ENCODE measurements at regions not wholly inside any gene's neighbourhood (a gene's known extent, or its start where the extent isn't known, plus 50 kb on each side); places are given as distances from the start of the nearest gene placed in this dataset.

DNA sequence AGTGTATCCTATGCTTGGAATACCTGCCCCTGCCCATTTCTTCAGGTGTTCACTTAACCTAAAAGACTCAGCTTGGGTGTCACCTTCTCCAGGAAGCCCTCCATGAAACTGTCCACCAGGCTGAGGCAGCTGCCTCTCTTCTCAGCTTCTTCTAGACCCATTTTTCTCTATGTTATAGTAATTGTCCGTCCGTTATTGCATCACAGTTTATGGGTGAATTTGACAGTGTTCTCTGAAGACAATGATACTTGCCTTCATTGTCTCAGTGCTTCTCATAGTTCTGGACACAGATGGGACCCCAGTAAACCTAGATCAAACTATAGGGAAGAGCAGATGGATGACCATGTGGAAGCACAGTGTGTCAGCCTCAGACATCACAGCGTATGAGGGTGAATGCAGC, 238.0 kb upstream of the MOCS1 start:
- Histone ChIP-seq H3K4me3 (replicated peaks; ENCODE audit: low read depth, low read length) (no peak overlapping the region), H3K36me3 (ENCODE audit: control insufficient read depth, insufficient read depth, low read length) (no peaks in the 10 kb centered on the region), H3K27me3 (replicated peaks; ENCODE audit: control insufficient read depth, insufficient read depth, low read length) (no peaks in the 10 kb centered on the region)
- DNase-seq (ENCODE audit: extremely low read depth, insufficient read length), result no peak
- no peak for TF ChIP-seq CTCF (IDR thresholded peaks at IDR 0.05; ENCODE audit: insufficient read depth, low read length, poor library complexity, severe bottlenecking)

DNA sequence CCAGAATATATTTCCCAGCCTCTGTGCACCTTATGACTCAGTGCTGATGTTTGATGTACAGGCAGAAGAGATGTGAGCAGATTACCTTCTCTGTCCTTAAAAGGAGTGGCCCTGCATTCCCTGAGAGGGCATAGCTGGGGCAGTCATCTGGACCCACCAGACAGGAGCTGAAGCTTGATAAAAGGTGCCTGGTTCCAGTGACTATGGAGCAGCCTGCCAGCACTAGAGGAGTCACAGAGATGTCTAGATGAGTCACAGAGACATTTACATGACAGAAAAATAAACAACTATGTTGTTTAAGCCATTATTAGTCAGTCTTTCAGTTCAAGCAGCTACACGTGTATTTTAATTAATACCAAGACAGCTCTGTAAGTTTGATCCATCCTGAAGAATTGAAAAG, 237.1 kb upstream of the MOCS1 start:
- Histone ChIP-seq H3K36me3 (ENCODE audit: control insufficient read depth, insufficient read depth, low read length) (no peaks in the 10 kb centered on the region), H3K4me3 (replicated peaks; ENCODE audit: low read depth, low read length) (no peak overlapping the region), H3K27me3 (replicated peaks; ENCODE audit: control insufficient read depth, insufficient read depth, low read length) (no peaks in the 10 kb centered on the region)
- TF ChIP-seq CTCF (IDR thresholded peaks at IDR 0.05; ENCODE audit: insufficient read depth, low read length, poor library complexity, severe bottlenecking), result no peak
- no peak for DNase-seq (ENCODE audit: extremely low read depth, insufficient read length)

DNA sequence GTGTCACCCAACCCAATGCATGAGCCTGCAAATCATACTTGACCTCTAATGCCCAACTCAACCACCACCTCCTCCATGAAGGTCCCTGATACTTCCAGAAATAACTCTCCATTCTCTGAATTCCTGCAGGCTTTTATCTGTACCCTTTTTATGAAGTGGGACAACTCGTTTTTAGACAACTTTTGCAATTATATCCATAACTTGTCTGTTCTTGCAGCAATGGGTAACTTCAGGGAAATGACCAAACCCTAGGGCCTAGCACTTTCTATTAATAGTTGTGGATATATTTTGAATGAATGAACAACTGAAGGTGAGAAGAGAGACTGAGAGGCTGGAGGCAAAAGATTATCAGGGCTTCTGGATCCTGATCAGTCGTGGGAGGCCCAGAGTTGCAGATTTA, 236.6 kb upstream of the MOCS1 start:
- TF ChIP-seq CTCF (IDR thresholded peaks at IDR 0.05; ENCODE audit: insufficient read depth, low read length, poor library complexity, severe bottlenecking), result no peak
- DNase-seq (ENCODE audit: extremely low read depth, insufficient read length), result no peak
- Histone ChIP-seq H3K36me3 (ENCODE audit: control insufficient read depth, insufficient read depth, low read length) (no peaks in the 10 kb centered on the region), H3K4me3 (replicated peaks; ENCODE audit: low read depth, low read length) (no peak overlapping the region), H3K27me3 (replicated peaks; ENCODE audit: control insufficient read depth, insufficient read depth, low read length) (no peaks in the 10 kb centered on the region)

DNA sequence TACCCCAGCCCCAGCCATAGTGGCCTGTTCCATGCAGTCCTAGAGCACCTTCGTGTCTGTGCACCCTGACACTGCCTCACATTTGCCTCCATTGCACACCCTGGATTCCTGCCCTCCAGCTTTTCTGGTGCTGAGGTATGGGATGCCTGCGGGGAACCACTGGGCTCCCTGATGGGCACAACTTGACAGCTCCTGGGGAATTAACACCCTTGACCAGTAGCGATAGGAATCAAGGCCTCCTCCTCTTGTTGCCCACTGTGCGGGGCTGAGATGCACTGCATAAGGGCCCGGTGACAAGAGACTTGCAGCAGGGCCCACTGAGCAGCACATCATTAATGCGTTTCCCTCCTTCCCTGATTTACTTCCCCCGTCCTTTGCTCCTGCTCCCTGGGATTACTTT, 235.6 kb upstream of the MOCS1 start:
- H3K27me3 ChIP-seq (replicated peaks; ENCODE audit: control insufficient read depth, insufficient read depth, low read length), result no peaks in the 10 kb centered on the region
- H3K4me3 ChIP-seq (replicated peaks; ENCODE audit: low read depth, low read length), result no peak overlapping the region
- no peak for TF ChIP-seq CTCF (IDR thresholded peaks at IDR 0.05; ENCODE audit: insufficient read depth, low read length, poor library complexity, severe bottlenecking)
- no peaks in the 10 kb centered on the region for H3K36me3 ChIP-seq (ENCODE audit: control insufficient read depth, insufficient read depth, low read length)
- DNase-seq (ENCODE audit: extremely low read depth, insufficient read length), result no peak

- Histone ChIP-seq H3K27me3 (replicated peaks; ENCODE audit: control insufficient read depth, insufficient read depth, low read length) (no peaks in the 10 kb centered on the region), H3K36me3 (ENCODE audit: control insufficient read depth, insufficient read depth, low read length) (no peaks in the 10 kb centered on the region), H3K4me3 (replicated peaks; ENCODE audit: low read depth, low read length) (no peak overlapping the region)
- no peak for TF ChIP-seq CTCF (IDR thresholded peaks at IDR 0.05; ENCODE audit: insufficient read depth, low read length, poor library complexity, severe bottlenecking)
- DNase-seq (ENCODE audit: extremely low read depth, insufficient read length), result no peak
These were observed 232.7 kb upstream of the MOCS1 start for GRCh38 chr6:40166963-40167362.

DNA sequence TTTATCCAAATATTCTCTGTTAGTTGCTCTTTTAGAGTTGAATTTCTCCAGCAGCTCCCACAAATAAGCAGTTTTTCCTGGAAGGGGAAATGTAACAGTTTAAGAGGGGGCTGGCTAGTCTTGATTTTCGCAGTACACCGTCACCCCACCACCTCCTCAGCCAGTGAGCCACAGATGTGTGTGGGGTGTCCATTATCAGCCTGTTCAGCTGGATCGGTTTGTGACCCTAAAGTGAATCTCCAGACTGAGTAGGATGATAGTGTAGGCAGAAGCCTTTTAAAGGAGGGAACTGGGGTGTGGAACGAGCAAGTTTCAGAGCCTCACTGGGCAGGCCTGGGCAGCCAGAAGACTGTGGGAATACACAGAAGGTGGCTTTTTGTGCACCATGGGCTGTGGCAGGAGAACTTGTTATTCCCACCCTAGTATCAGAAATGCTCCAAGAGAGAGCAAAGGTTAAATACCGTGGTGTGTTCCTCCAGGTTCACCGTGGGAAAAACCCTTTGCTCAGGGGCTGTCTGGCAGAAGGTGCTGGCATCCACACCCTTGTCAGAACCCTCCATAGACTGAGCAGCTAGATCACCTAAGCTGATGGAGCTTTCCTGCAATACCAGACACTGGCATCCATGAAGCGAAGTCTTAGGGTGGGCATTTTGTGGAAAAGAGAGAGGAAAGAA, 230.9 kb upstream of the MOCS1 start:
- H3K36me3 ChIP-seq (ENCODE audit: control insufficient read depth, insufficient read depth, low read length), result no peaks in the 10 kb centered on the region
- H3K4me3 ChIP-seq (replicated peaks; ENCODE audit: low read depth, low read length), result no peak overlapping the region
- H3K27me3 ChIP-seq (replicated peaks; ENCODE audit: control insufficient read depth, insufficient read depth, low read length), result no peaks in the 10 kb centered on the region; the same call in 1 of the 2 replicates
- DNase-seq (ENCODE audit: extremely low read depth, insufficient read length), result no peak
- no peak for TF ChIP-seq CTCF (IDR thresholded peaks at IDR 0.05; ENCODE audit: insufficient read depth, low read length, poor library complexity, severe bottlenecking)
